Endothelial cell of umbilical vein (primary cell): ENCODE measurements at regions not wholly inside any gene's neighbourhood (a gene's known extent, or its start where the extent isn't known, plus 50 kb on each side); places are given as distances from the start of the nearest gene placed in this dataset.

Experiments
- CTCF ChIP-seq, 2 donors: IDR thresholded peaks; 1 replicate in 1 of 2; 2 replicates in 1 of 2; pipeline ENCODE4 v1.5.1; 2011; ENCODE audit warnings: low read length in 2 of 2, mild to moderate bottlenecking in 2 of 2, moderate library complexity in 2 of 2, control low read depth in 1 of 2, inconsistent platforms in 1 of 2, low read depth in 1 of 2; ENCODE audit not compliant: insufficient read depth in 1 of 2; ENCODE audit errors: extremely low read depth in 1 of 2
- JUN ChIP-seq: IDR thresholded peaks from 2 replicates; pipeline ENCODE4 v1.6.1; 2011; ENCODE audit warnings: borderline replicate concordance, low read depth; ENCODE audit not compliant: insufficient read length, insufficient read depth
- MYC ChIP-seq: IDR thresholded peaks from one replicate; pipeline ENCODE4 v1.6.1; 2011; ENCODE audit warnings: mild to moderate bottlenecking, low read depth, low read length
- POLR2A ChIP-seq: IDR thresholded peaks from 2 replicates; pipeline ENCODE4 v1.6.1; 2012; ENCODE audit warnings: low read depth, mild to moderate bottlenecking, control low read depth, low read length

GRCh38 chr3:110067527-110067926, 730.2 kb upstream of the DPPA4 start:
- TF ChIP-seq CTCF (IDR thresholded peaks at IDR 0.05; ENCODE audit: extremely low read depth in 1 of 2, insufficient read depth in 1 of 2, low read depth in 1 of 2, low read length in 2 of 2) (no peak), MYC (no peak), JUN (no peak), POLR2A (no peak)
